ENCODE measurements at regions not wholly inside any gene's neighbourhood (a gene's known extent, or its start where the extent isn't known, plus 50 kb on each side); places are given as distances from the start of the nearest gene placed in this dataset.

DNA sequence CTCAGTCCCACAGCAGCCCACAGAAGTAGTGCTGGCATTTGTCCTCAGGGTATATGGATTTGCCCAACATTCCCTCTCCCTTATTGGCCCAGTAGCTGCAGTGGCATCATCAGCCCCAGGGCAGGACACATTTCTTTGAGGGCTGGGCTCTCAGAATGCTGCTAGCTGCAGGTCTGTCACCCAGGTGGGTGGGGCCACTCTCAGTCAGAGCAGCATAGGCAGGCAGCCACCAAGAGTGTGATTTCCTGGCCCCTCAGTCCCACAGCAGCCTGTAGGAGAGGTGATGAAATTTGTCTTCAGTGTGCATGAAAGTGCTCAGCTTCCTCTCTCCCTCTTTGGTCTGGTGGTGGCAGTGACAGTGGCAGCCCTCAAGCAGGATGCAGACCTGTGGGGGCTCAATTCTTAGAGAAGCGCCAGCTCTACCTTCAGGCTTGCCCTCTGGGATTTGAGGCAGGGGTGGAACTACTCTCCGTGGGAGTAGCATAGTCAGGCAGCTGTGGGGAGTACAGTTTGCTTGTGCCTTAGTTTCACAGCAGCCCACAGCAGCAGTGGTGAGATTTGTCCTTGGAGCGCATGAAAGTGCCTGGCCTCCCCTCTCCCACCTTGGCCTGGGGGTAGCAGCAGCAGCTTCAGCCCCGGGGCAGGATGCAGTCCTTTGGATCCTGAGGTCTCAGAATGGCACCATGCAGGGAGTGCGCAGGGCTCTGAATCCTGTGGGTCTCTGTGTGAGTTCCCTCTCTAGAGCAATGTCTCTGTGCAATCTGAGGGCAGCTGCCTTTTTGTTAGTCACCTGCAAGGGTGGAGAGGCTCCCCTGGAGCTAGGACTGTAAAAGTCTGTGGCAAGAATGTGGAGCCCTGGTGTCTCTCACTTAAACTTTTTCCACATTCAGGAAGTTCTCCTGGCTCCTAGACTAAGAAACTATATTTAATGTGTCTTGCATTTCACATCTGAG lies 1229.1 kb downstream of the ROBO2 start:
- Histone ChIP-seq H3K9me3 (ENCODE audit: control insufficient read depth, insufficient read depth, low read depth, low read length) (no peaks in the 10 kb centered on the region), H3K36me3 (ENCODE audit: control insufficient read depth, insufficient read depth, low read length) (no peaks in the 10 kb centered on the region), H3K4me2 (ENCODE audit: extremely low read depth, insufficient read depth, low read length) (no peak overlapping the region), H3K27me3 (ENCODE audit: control insufficient read depth, insufficient read depth, low read length) (no peaks in the 10 kb centered on the region), H2AFZ (ENCODE audit: low read length) (no peak overlapping the region), H3K27ac (ENCODE audit: insufficient read depth, low read length) (no peak overlapping the region), H3K9ac (ENCODE audit: insufficient read depth, low read length) (no peak overlapping the region), H3K79me2 (ENCODE audit: control insufficient read depth, insufficient read depth, low read length) (no peaks in the 10 kb centered on the region), H3K4me1 (ENCODE audit: control insufficient read depth, extremely low read depth, insufficient read depth, low read length) (no peaks in the 10 kb centered on the region), H3K4me3 (replicated peaks in 1 of 4; ENCODE audit: control extremely low read depth in 1 of 4, insufficient read depth in 1 of 4, low read depth in 3 of 4, low read length in 4 of 4) (no peak overlapping the region), H4K20me1 (ENCODE audit: control insufficient read depth, extremely low read depth, insufficient read depth, low read length) (no peaks in the 10 kb centered on the region)
- no peak for DNase-seq (ENCODE audit: low read depth in 2 of 2)
- no peak for TF ChIP-seq EZH2 (IDR thresholded peaks at IDR 0.05; ENCODE audit: low read length, missing control alignments)
- TF ChIP-seq, protein P1, sequence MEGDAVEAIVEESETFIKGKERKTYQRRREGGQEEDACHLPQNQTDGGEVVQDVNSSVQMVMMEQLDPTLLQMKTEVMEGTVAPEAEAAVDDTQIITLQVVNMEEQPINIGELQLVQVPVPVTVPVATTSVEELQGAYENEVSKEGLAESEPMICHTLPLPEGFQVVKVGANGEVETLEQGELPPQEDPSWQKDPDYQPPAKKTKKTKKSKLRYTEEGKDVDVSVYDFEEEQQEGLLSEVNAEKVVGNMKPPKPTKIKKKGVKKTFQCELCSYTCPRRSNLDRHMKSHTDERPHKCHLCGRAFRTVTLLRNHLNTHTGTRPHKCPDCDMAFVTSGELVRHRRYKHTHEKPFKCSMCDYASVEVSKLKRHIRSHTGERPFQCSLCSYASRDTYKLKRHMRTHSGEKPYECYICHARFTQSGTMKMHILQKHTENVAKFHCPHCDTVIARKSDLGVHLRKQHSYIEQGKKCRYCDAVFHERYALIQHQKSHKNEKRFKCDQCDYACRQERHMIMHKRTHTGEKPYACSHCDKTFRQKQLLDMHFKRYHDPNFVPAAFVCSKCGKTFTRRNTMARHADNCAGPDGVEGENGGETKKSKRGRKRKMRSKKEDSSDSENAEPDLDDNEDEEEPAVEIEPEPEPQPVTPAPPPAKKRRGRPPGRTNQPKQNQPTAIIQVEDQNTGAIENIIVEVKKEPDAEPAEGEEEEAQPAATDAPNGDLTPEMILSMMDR (conservative IDR thresholded peaks at IDR 0.05 in 1 of 2, IDR thresholded peaks at IDR 0.05 in 1 of 2; ENCODE audit: low read depth in 1 of 2, low read length in 2 of 2) = no peak

DNA sequence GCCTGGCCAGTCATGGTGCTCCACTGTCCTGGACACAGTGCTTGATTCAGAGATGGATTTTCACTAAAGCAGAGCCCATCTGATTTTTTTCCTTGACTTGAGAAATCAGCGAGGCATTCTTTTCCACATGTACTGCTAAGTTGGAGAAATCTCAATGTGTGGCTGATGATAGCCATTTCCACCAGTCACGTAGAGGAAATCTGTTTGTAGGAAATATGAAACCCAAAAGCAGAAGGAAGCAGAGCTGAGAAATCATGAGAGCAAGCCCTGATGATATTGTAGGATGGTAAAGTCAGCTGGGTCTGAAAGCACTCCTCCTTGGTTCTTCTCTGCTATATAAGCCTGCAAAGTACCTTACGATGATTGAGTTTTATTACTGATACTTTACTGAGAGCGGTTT lies 1233.4 kb downstream of the ROBO2 start:
- DNase-seq (ENCODE audit: low read depth in 2 of 2) = no peak
- H4K20me1 ChIP-seq (ENCODE audit: control insufficient read depth, extremely low read depth, insufficient read depth, low read length) = no peaks in the 10 kb centered on the region
- no peaks in the 10 kb centered on the region for H3K4me1 ChIP-seq (ENCODE audit: control insufficient read depth, extremely low read depth, insufficient read depth, low read length)
- H3K4me2 ChIP-seq (ENCODE audit: extremely low read depth, insufficient read depth, low read length) = no peak overlapping the region
- H3K4me3 ChIP-seq (replicated peaks in 1 of 4; ENCODE audit: control extremely low read depth in 1 of 4, insufficient read depth in 1 of 4, low read depth in 3 of 4, low read length in 4 of 4) = no peak overlapping the region
- no peaks in the 10 kb centered on the region for H3K9me3 ChIP-seq (ENCODE audit: control insufficient read depth, insufficient read depth, low read depth, low read length)
- no peaks in the 10 kb centered on the region for H3K36me3 ChIP-seq (ENCODE audit: control insufficient read depth, insufficient read depth, low read length)
- no peaks in the 10 kb centered on the region for H3K79me2 ChIP-seq (ENCODE audit: control insufficient read depth, insufficient read depth, low read length)
- no peak overlapping the region for H3K27ac ChIP-seq (ENCODE audit: insufficient read depth, low read length)
- H3K9ac ChIP-seq (ENCODE audit: insufficient read depth, low read length) = no peak overlapping the region
- H2AFZ ChIP-seq (ENCODE audit: low read length) = no peak overlapping the region
- no peaks in the 10 kb centered on the region for H3K27me3 ChIP-seq (ENCODE audit: control insufficient read depth, insufficient read depth, low read length)
- TF ChIP-seq, protein P1 (conservative IDR thresholded peaks at IDR 0.05 in 1 of 2, IDR thresholded peaks at IDR 0.05 in 1 of 2; ENCODE audit: low read depth in 1 of 2, low read length in 2 of 2) = no peak
- TF ChIP-seq EZH2 (IDR thresholded peaks at IDR 0.05; ENCODE audit: low read length, missing control alignments) = no peak

DNA sequence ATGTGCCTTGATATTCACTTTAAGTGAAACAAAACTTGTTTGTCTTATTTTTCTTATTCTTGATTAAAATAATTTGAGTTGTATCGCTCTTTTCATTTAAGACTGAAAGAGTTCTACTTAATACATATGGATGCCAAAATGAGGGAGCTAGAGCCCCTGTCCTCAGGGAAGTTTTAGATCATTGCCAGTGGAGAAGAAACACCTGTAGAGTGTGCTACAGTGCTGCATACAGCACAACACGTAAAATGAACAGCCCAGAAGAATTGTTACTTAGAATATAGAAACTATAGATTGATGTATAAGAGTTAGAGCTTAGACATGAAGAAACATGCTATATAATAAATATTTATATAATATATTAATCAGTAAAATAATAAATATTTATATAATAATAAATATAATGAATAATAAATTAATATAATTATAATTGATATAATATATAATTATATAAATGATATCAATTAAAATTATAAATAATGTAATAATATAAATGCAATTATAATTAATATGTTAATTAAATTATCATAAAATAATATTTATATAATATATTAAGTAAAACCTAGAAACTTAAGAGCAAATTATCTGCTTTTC lies 1234.7 kb downstream of the ROBO2 start:
- no peak overlapping the region for H2AFZ ChIP-seq (ENCODE audit: low read length)
- TF ChIP-seq, protein P1 (conservative IDR thresholded peaks at IDR 0.05 in 1 of 2, IDR thresholded peaks at IDR 0.05 in 1 of 2; ENCODE audit: low read depth in 1 of 2, low read length in 2 of 2) = no peak
- TF ChIP-seq EZH2 (IDR thresholded peaks at IDR 0.05; ENCODE audit: low read length, missing control alignments) = no peak
- no peak overlapping the region for H3K27ac ChIP-seq (ENCODE audit: insufficient read depth, low read length)

More for the DNA sequence above, 1234.7 kb downstream of the ROBO2 start:
- H3K4me1 ChIP-seq (ENCODE audit: control insufficient read depth, extremely low read depth, insufficient read depth, low read length) = no peaks in the 10 kb centered on the region
- no peak overlapping the region for H3K4me3 ChIP-seq (replicated peaks in 1 of 4; ENCODE audit: control extremely low read depth in 1 of 4, insufficient read depth in 1 of 4, low read depth in 3 of 4, low read length in 4 of 4)
- H3K79me2 ChIP-seq (ENCODE audit: control insufficient read depth, insufficient read depth, low read length) = no peaks in the 10 kb centered on the region
- H3K9me3 ChIP-seq (ENCODE audit: control insufficient read depth, insufficient read depth, low read depth, low read length) = no peaks in the 10 kb centered on the region
- no peak overlapping the region for H3K4me2 ChIP-seq (ENCODE audit: extremely low read depth, insufficient read depth, low read length)
- no peak for DNase-seq (ENCODE audit: low read depth in 2 of 2)
- no peaks in the 10 kb centered on the region for H3K36me3 ChIP-seq (ENCODE audit: control insufficient read depth, insufficient read depth, low read length)
- H4K20me1 ChIP-seq (ENCODE audit: control insufficient read depth, extremely low read depth, insufficient read depth, low read length) = no peaks in the 10 kb centered on the region
- H3K27me3 ChIP-seq (ENCODE audit: control insufficient read depth, insufficient read depth, low read length) = no peaks in the 10 kb centered on the region
- H3K9ac ChIP-seq (ENCODE audit: insufficient read depth, low read length) = no peak overlapping the region

Data from fibroblast of lung (primary cell).